H1 (cell line): ENCODE measurements at regions not wholly inside any gene's neighbourhood (a gene's known extent, or its start where the extent isn't known, plus 50 kb on each side); places are given as distances from the start of the nearest gene placed in this dataset.

ENCODE experiments used
- CHD1 ChIP-seq: IDR thresholded peaks from 2 replicates; pipeline ENCODE4 v1.6.1; 2012; ENCODE audit warnings: low read depth, low read length, improper control_type of control experiment
- EP300 ChIP-seq, 2 experiments: IDR thresholded peaks; 1 replicate in 1 of 2; 2 replicates in 1 of 2; pipeline ENCODE4 v1.6.1; 2011 to 2012; ENCODE audit warnings: low read depth in 2 of 2, low read length in 2 of 2, mild to moderate bottlenecking in 2 of 2, borderline replicate concordance in 1 of 2, inconsistent platforms in 1 of 2, moderate library complexity in 1 of 2
- FOSL1 ChIP-seq: IDR thresholded peaks from 2 replicates; pipeline ENCODE4 v1.6.1; 2011; ENCODE audit warnings: mild to moderate bottlenecking, low read depth, low read length, moderate library complexity; ENCODE audit not compliant: insufficient read depth
- JUN ChIP-seq: IDR thresholded peaks from 2 replicates; pipeline ENCODE4 v1.6.1; 2011; ENCODE audit warnings: low read depth, mild to moderate bottlenecking, improper control_type of control experiment, low read length
- PHF8 ChIP-seq: fragments of 200-600 bp; sonication (generic); conservative IDR thresholded peaks from 2 replicates; pipeline ENCODE4 v1.7.1; 2012; ENCODE audit warnings: low read depth, mild to moderate bottlenecking, inconsistent platforms, low read length, moderate library complexity
- POLR2A ChIP-seq, 2 experiments: IDR thresholded peaks; 1 replicate in 1 of 2; 2 replicates in 1 of 2; pipeline ENCODE4 v1.6.1; 2011; ENCODE audit warnings: low read depth in 2 of 2, low read length in 2 of 2, mild to moderate bottlenecking in 2 of 2; ENCODE audit errors: control extremely low read depth in 1 of 2
- POLR2AphosphoS5 ChIP-seq: IDR thresholded peaks from 2 replicates; pipeline ENCODE4 v1.6.1; 2011; ENCODE audit warnings: low read depth, low read length
- SP1 ChIP-seq: IDR thresholded peaks from 2 replicates; pipeline ENCODE4 v1.6.1; 2011; ENCODE audit warnings: low read depth, low read length
- SP2 ChIP-seq: IDR thresholded peaks from 2 replicates; pipeline ENCODE4 v1.6.1; 2012; ENCODE audit warnings: mild to moderate bottlenecking, low read length, inconsistent platforms
- TAF1 ChIP-seq: IDR thresholded peaks from 2 replicates; pipeline ENCODE4 v1.6.1; 2011; ENCODE audit warnings: mild to moderate bottlenecking, low read depth, low read length
- TAF7 ChIP-seq: optimal IDR thresholded peaks from 2 replicates; pipeline ENCODE3; 2011; ENCODE audit warnings: low read depth, mild to moderate bottlenecking, inconsistent platforms, low read length, moderate library complexity, borderline replicate concordance
- TCF12 ChIP-seq: IDR thresholded peaks from 2 replicates; pipeline ENCODE4 v1.6.1; 2011; ENCODE audit warnings: low read depth, mild to moderate bottlenecking, low read length
- TEAD4 ChIP-seq: IDR thresholded peaks from 2 replicates; pipeline ENCODE4 v1.6.1; 2012; ENCODE audit warnings: low read depth, low read length, inconsistent platforms, mixed read lengths
- TF ChIP-seq, protein P1 (sequence below): fragments of 300-600 bp; sonication (generic); IDR thresholded peaks from 2 replicates; pipeline ENCODE4 v1.7.1; 2012; ENCODE audit warnings: low read length, moderate library complexity, mild to moderate bottlenecking, inconsistent platforms; ENCODE audit not compliant: insufficient replicate concordance

DNA sequence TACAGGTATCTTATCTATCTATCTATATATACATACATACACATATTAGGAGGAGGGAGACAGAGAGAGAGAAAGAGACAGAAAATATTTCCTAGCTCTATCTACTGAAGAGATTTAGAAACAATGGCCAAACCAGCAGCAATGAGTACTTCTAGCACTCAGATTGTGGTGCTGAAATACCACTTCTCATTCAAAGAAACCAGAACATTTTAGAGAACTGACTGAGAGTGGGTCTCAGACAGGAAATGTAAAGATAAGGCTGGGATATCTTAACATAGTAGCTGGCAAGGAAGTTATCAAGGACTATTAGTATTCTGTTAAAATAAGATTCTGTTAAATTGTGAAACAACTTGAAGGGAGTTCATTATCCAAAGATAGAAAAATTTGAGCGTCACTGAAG, 57.0 kb downstream of the DNAAF9 start (continued):
- TF ChIP-seq, protein P1, sequence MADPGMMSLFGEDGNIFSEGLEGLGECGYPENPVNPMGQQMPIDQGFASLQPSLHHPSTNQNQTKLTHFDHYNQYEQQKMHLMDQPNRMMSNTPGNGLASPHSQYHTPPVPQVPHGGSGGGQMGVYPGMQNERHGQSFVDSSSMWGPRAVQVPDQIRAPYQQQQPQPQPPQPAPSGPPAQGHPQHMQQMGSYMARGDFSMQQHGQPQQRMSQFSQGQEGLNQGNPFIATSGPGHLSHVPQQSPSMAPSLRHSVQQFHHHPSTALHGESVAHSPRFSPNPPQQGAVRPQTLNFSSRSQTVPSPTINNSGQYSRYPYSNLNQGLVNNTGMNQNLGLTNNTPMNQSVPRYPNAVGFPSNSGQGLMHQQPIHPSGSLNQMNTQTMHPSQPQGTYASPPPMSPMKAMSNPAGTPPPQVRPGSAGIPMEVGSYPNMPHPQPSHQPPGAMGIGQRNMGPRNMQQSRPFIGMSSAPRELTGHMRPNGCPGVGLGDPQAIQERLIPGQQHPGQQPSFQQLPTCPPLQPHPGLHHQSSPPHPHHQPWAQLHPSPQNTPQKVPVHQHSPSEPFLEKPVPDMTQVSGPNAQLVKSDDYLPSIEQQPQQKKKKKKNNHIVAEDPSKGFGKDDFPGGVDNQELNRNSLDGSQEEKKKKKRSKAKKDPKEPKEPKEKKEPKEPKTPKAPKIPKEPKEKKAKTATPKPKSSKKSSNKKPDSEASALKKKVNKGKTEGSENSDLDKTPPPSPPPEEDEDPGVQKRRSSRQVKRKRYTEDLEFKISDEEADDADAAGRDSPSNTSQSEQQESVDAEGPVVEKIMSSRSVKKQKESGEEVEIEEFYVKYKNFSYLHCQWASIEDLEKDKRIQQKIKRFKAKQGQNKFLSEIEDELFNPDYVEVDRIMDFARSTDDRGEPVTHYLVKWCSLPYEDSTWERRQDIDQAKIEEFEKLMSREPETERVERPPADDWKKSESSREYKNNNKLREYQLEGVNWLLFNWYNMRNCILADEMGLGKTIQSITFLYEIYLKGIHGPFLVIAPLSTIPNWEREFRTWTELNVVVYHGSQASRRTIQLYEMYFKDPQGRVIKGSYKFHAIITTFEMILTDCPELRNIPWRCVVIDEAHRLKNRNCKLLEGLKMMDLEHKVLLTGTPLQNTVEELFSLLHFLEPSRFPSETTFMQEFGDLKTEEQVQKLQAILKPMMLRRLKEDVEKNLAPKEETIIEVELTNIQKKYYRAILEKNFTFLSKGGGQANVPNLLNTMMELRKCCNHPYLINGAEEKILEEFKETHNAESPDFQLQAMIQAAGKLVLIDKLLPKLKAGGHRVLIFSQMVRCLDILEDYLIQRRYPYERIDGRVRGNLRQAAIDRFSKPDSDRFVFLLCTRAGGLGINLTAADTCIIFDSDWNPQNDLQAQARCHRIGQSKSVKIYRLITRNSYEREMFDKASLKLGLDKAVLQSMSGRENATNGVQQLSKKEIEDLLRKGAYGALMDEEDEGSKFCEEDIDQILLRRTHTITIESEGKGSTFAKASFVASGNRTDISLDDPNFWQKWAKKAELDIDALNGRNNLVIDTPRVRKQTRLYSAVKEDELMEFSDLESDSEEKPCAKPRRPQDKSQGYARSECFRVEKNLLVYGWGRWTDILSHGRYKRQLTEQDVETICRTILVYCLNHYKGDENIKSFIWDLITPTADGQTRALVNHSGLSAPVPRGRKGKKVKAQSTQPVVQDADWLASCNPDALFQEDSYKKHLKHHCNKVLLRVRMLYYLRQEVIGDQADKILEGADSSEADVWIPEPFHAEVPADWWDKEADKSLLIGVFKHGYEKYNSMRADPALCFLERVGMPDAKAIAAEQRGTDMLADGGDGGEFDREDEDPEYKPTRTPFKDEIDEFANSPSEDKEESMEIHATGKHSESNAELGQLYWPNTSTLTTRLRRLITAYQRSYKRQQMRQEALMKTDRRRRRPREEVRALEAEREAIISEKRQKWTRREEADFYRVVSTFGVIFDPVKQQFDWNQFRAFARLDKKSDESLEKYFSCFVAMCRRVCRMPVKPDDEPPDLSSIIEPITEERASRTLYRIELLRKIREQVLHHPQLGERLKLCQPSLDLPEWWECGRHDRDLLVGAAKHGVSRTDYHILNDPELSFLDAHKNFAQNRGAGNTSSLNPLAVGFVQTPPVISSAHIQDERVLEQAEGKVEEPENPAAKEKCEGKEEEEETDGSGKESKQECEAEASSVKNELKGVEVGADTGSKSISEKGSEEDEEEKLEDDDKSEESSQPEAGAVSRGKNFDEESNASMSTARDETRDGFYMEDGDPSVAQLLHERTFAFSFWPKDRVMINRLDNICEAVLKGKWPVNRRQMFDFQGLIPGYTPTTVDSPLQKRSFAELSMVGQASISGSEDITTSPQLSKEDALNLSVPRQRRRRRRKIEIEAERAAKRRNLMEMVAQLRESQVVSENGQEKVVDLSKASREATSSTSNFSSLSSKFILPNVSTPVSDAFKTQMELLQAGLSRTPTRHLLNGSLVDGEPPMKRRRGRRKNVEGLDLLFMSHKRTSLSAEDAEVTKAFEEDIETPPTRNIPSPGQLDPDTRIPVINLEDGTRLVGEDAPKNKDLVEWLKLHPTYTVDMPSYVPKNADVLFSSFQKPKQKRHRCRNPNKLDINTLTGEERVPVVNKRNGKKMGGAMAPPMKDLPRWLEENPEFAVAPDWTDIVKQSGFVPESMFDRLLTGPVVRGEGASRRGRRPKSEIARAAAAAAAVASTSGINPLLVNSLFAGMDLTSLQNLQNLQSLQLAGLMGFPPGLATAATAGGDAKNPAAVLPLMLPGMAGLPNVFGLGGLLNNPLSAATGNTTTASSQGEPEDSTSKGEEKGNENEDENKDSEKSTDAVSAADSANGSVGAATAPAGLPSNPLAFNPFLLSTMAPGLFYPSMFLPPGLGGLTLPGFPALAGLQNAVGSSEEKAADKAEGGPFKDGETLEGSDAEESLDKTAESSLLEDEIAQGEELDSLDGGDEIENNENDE = no peak
- TF ChIP-seq CHD1 (no peak), TAF7 (no peak), POLR2AphosphoS5 (no peak), SP1 (no peak), FOSL1 (no peak), POLR2A (IDR thresholded peaks at IDR 0.05; ENCODE audit: control extremely low read depth in 1 of 2, low read depth in 2 of 2, low read length in 2 of 2) (no peak), TCF12 (no peak), JUN (no peak), PHF8 (no peak), EP300 (IDR thresholded peaks at IDR 0.05; ENCODE audit: borderline replicate concordance in 1 of 2, low read depth in 2 of 2, low read length in 2 of 2) (no peak), TAF1 (no peak), SP2 (no peak), TEAD4 (no peak)
